ENCODE measurements at regions not wholly inside any gene's neighbourhood (a gene's known extent, or its start where the extent isn't known, plus 50 kb on each side); places are given as distances from the start of the nearest gene placed in this dataset.

- TF ChIP-seq, protein P1, sequence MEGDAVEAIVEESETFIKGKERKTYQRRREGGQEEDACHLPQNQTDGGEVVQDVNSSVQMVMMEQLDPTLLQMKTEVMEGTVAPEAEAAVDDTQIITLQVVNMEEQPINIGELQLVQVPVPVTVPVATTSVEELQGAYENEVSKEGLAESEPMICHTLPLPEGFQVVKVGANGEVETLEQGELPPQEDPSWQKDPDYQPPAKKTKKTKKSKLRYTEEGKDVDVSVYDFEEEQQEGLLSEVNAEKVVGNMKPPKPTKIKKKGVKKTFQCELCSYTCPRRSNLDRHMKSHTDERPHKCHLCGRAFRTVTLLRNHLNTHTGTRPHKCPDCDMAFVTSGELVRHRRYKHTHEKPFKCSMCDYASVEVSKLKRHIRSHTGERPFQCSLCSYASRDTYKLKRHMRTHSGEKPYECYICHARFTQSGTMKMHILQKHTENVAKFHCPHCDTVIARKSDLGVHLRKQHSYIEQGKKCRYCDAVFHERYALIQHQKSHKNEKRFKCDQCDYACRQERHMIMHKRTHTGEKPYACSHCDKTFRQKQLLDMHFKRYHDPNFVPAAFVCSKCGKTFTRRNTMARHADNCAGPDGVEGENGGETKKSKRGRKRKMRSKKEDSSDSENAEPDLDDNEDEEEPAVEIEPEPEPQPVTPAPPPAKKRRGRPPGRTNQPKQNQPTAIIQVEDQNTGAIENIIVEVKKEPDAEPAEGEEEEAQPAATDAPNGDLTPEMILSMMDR (conservative IDR thresholded peaks at IDR 0.05) = no peak
- no peak for TF ChIP-seq EZH2 (IDR thresholded peaks at IDR 0.05; ENCODE audit: low read depth)
Measured at GRCh38 chrX:40523852-40524251, 56.9 kb upstream of the ATP6AP2 start.

Data from PC-9 (cell line).